Mucosa of descending colon (tissue), 3 donors: ENCODE measurements at regions not wholly inside any gene's neighbourhood (a gene's known extent, or its start where the extent isn't known, plus 50 kb on each side); places are given as distances from the start of the nearest gene placed in this dataset.

Source experiments
- ATAC-seq: fragments of 200-7000 bp; cut with Tn5 transposase; one replicate; pipeline ENCODE4 v1.9.1; 2020; ENCODE audit warnings: mild to moderate bottlenecking, moderate library complexity
- DNase-seq, 3 donors: peaks; one replicate each; pipeline ENCODE4 v3.0.0-alpha.2; 2020
- H3K36me3 ChIP-seq: fragments of 200-600 bp; one replicate; pipeline ENCODE4 v1.8.0; 2021; ENCODE audit warnings: low read depth, mild to moderate bottlenecking
- H3K4me1 ChIP-seq: fragments of 200-600 bp; one replicate; pipeline ENCODE4 v1.8.0; 2021; ENCODE audit warnings: low read depth, mild to moderate bottlenecking
- H3K4me3 ChIP-seq: fragments of 200-600 bp; one replicate; pipeline ENCODE4 v1.8.0; 2021; ENCODE audit warnings: mild to moderate bottlenecking
- H3K9me3 ChIP-seq: fragments of 200-600 bp; one replicate; pipeline ENCODE4 v1.8.0; 2021; ENCODE audit warnings: mild to moderate bottlenecking
- CTCF ChIP-seq: fragments of 200-600 bp; IDR thresholded peaks from one replicate; pipeline ENCODE4 v1.8.0; 2022; ENCODE audit warnings: antibody characterized with exemption, mild to moderate bottlenecking
- intact Hi-C, 2 donors: fragments of 100-400 bp; cut with DNase I in 1 of 2; cut with micrococcal nuclease in 1 of 2; formaldehyde crosslinking; loops; one replicate each; pipeline versions ENCODE4 v1.11.0 to v1.11.1; 2022; cut with DNase I, micrococcal nuclease
- donor health status: DM: no; HTN: no; CAD: no; lungs with moderate emphysema.
- donor health status: DM: no; HTN: no; CAD: no.
- donor health status: DM: no; HTN: yes; CAD: no.

DNA sequence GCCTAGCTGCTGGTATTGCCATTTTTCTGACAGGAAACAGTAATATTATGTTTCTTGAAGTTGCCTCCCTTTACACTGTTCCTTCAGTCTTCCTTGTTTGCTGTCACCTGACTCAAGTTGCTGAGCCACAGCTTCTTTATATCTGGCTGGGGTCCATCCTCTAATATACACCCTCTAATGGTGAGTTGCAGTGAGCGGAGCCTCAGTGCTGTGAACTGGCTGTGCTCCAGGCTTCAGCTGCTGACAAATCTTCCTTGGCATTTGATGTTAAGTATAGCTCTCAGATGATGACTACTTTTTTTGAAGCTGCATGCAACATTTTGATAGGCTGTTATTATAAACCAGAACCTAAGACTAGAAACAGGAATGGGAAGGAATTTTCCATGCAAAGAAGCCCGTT lies 366.7 kb downstream of the NUP35 start:
- Histone ChIP-seq H3K9me3 (no peaks in the 10 kb centered on the region), H3K4me1 (no peaks in the 10 kb centered on the region), H3K4me3 (no peak overlapping the region), H3K36me3 (no peaks in the 10 kb centered on the region)
- ATAC-seq (no peak), DNase-seq (no peak)
- TF ChIP-seq CTCF = no peak
- intact Hi-C loops = no loop called here

DNA sequence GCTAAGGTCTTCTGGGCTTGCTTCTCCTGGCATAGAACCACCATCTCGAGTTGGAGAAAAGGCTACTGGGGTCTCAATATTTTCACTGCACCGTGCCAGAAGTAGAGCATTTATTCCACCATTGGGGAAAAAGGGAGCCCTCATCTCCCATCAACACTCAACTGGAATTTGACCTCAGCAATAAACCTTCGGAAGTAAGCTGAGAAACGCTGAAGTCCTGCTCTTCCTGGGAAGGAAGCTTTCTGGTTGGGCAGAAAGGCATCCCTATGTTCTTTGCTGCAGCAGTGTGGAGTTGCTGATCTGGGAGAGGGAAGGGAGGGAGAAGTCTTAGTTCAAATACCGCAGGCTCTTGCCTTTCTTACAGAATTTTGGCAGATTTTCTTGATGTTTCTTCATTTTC lies 368.8 kb downstream of the NUP35 start:
- H3K4me3 ChIP-seq = no peak overlapping the region
- intact Hi-C loops = no loop called here
- no peak for DNase-seq
- H3K4me1 ChIP-seq = no peaks in the 10 kb centered on the region
- peak; percentile 51 for ATAC-seq
- no peak for TF ChIP-seq CTCF
- H3K36me3 ChIP-seq = no peaks in the 10 kb centered on the region
- no peaks in the 10 kb centered on the region for H3K9me3 ChIP-seq

GRCh38 chr2:183495079-183495478 lies 370.8 kb downstream of the NUP35 start:
- DNase-seq (no peak), ATAC-seq (no peak)
- Histone ChIP-seq H3K4me1 (no peaks in the 10 kb centered on the region), H3K4me3 (no peak overlapping the region), H3K36me3 (no peaks in the 10 kb centered on the region), H3K9me3 (peaks cover 2% of the 10 kb centered on the region)
- intact Hi-C loops = no loop called here
- TF ChIP-seq CTCF = no peak

DNA sequence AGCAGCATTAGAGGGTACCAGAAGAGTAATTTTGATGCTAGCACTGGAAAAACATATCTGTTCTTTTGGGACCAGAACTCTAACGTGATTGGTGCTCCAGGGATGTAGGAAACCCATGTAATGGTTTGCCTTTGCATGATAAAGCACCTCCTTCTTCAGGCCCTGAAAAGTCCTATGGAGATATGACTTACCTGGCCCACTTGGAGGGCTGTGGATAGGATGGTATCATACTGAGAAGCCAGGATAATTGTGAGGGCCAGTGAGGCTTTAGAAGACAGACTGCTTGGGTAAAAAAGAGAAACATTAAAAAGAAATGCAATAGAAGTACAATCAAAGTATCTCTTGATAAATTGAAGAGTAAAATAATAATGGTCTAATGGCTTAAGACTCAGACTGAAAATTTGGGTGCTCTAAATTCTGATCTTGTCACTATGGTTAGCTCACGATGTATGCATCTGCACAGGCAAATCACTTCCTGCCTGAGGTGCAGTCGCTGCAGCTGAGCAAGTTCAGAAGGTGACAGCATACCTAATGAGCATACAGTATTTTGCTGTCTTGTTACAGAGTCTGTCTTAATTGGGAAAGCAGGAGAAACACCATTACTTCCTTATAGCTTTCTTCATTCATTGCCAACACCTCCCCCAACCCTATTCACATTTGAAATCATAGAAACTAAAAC lies 371.5 kb downstream of the NUP35 start:
- ATAC-seq = no peak
- no peak for TF ChIP-seq CTCF
- Histone ChIP-seq H3K4me3 (no peak overlapping the region), H3K36me3 (no peaks in the 10 kb centered on the region), H3K9me3 (peaks cover 7% of the 10 kb centered on the region), H3K4me1 (no peaks in the 10 kb centered on the region)
- no peak for DNase-seq
- intact Hi-C loops = no loop called here

- DNase-seq = no peak
- Histone ChIP-seq H3K4me3 (no peak overlapping the region), H3K9me3 (peaks cover 12% of the 10 kb centered on the region), H3K4me1 (no peaks in the 10 kb centered on the region), H3K36me3 (no peaks in the 10 kb centered on the region)
- TF ChIP-seq CTCF = no peak
- no peak for ATAC-seq
- intact Hi-C loops = no loop called here
Observed at GRCh38 chr2:183497861-183498260, 373.6 kb downstream of the NUP35 start.

DNA sequence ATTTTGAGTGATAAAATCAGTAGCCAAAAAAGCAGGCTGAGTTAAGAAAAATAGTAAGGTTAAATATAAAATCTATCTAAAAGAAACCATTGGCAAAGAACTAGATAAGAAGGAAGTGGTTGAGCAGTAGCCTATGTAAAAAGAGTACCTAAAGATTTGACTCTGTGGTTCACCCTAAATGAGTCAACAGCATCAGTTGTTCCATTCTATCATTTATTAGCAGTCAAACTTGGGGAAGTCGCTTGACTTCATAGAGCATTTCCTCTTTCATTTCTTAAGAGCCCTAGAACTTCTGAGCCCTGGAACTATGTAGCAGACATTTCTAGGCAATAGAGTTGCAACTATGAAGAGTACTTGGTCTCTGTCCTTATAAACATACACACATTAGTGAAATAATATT lies 381.7 kb downstream of the NUP35 start:
- Histone ChIP-seq H3K4me1 (no peaks in the 10 kb centered on the region), H3K9me3 (peaks cover 15% of the 10 kb centered on the region), H3K4me3 (no peak overlapping the region), H3K36me3 (no peaks in the 10 kb centered on the region)
- no peak for DNase-seq
- TF ChIP-seq CTCF = no peak
- ATAC-seq = no peak
- intact Hi-C loops = no loop called here
